IMR-90 (cell line): ENCODE measurements at regions not wholly inside any gene's neighbourhood (a gene's known extent, or its start where the extent isn't known, plus 50 kb on each side); places are given as distances from the start of the nearest gene placed in this dataset.

ENCODE experiments used
- CEBPB ChIP-seq: IDR thresholded peaks from 2 replicates; pipeline ENCODE4 v1.6.1; 2012; ENCODE audit warnings: low read depth, low read length, improper control_type of control experiment
- POLR2A ChIP-seq: IDR thresholded peaks from 2 replicates; pipeline ENCODE4 v1.6.1; 2012; ENCODE audit warnings: mild to moderate bottlenecking, low read depth, low read length
- RAD21 ChIP-seq: IDR thresholded peaks from 2 replicates; pipeline ENCODE4 v1.6.1; 2012; ENCODE audit warnings: low read length, improper control_type of control experiment

GRCh38 chr4:14893713-14894112, 108.6 kb upstream of the CPEB2 start:
- no peak for TF ChIP-seq CEBPB
- no peak for TF ChIP-seq RAD21
- TF ChIP-seq POLR2A, result no peak
